WTC11 (cell line): ENCODE measurements at regions not wholly inside any gene's neighbourhood (a gene's known extent, or its start where the extent isn't known, plus 50 kb on each side); places are given as distances from the start of the nearest gene placed in this dataset.
A peak's percentile ranks its signal among the peaks of the same experiment; 100 is the strongest.

Experiments
- CTCF ChIP-seq: fragments of 200-600 bp; IDR thresholded peaks from 2 replicates; pipeline ENCODE4 v1.8.0; 2022; ENCODE audit warnings: antibody characterized with exemption
- HMGXB4 ChIP-seq: sonication (generic); formaldehyde crosslinking; IDR thresholded peaks from 2 replicates; pipeline ENCODE4 v1.8.1; 2023; ENCODE audit warnings: mild to moderate bottlenecking, moderate library complexity, missing genetic modification reagents
- SMAD3 ChIP-seq: sonication (generic); formaldehyde crosslinking; IDR thresholded peaks from 2 replicates; pipeline ENCODE4 v1.8.0; 2022; ENCODE audit warnings: missing genetic modification reagents, mild to moderate bottlenecking, borderline replicate concordance

- TF ChIP-seq HMGXB4 (no peak), CTCF (peak; percentile 25; the same call in 1 of the 2 replicates), SMAD3 (CRISPR knock-in tag) (no peak)
These were observed 122.9 kb upstream of the TMEM132D start for GRCh38 chr12:130026608-130027176.
